LNCaP clone FGC (cell line): ENCODE measurements at regions not wholly inside any gene's neighbourhood (a gene's known extent, or its start where the extent isn't known, plus 50 kb on each side); places are given as distances from the start of the nearest gene placed in this dataset.

Experiments
- DNase-seq: peaks from one replicate; pipeline ENCODE4 v3.0.0-alpha.2; 2011; ENCODE audit warnings: low read depth
- H3K4me3 ChIP-seq: 2 replicates; pipeline ENCODE4 v1.5.1; 2011; ENCODE audit warnings: mild to moderate bottlenecking, low read depth, low read length, control low read depth
- TF ChIP-seq, protein P1 (sequence below): IDR thresholded peaks from 2 replicates; pipeline ENCODE4 v1.5.1; 2012; ENCODE audit warnings: mild to moderate bottlenecking; ENCODE audit not compliant: control insufficient read depth, insufficient read depth; ENCODE audit errors: extremely low read depth

GRCh38 chr19:56721714-56722113, 50.2 kb upstream of the ZNF835 start:
- TF ChIP-seq, protein P1, sequence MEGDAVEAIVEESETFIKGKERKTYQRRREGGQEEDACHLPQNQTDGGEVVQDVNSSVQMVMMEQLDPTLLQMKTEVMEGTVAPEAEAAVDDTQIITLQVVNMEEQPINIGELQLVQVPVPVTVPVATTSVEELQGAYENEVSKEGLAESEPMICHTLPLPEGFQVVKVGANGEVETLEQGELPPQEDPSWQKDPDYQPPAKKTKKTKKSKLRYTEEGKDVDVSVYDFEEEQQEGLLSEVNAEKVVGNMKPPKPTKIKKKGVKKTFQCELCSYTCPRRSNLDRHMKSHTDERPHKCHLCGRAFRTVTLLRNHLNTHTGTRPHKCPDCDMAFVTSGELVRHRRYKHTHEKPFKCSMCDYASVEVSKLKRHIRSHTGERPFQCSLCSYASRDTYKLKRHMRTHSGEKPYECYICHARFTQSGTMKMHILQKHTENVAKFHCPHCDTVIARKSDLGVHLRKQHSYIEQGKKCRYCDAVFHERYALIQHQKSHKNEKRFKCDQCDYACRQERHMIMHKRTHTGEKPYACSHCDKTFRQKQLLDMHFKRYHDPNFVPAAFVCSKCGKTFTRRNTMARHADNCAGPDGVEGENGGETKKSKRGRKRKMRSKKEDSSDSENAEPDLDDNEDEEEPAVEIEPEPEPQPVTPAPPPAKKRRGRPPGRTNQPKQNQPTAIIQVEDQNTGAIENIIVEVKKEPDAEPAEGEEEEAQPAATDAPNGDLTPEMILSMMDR: no peak

More at GRCh38 chr19:56721714-56722113, 50.2 kb upstream of the ZNF835 start:
- H3K4me3 ChIP-seq: no peak overlapping the region
- DNase-seq: peak; percentile 13
